SH-SY5Y (cell line): ENCODE measurements at regions not wholly inside any gene's neighbourhood (a gene's known extent, or its start where the extent isn't known, plus 50 kb on each side); places are given as distances from the start of the nearest gene placed in this dataset.

ENCODE experiments used
- GATA2 ChIP-seq: IDR thresholded peaks from 2 replicates; pipeline ENCODE4 v1.6.1; 2011; ENCODE audit warnings: mild to moderate bottlenecking, low read depth, low read length
- GATA3 ChIP-seq: IDR thresholded peaks from 2 replicates; pipeline ENCODE4 v1.6.1; 2011; ENCODE audit warnings: low read depth, mild to moderate bottlenecking, low read length, moderate library complexity

DNA sequence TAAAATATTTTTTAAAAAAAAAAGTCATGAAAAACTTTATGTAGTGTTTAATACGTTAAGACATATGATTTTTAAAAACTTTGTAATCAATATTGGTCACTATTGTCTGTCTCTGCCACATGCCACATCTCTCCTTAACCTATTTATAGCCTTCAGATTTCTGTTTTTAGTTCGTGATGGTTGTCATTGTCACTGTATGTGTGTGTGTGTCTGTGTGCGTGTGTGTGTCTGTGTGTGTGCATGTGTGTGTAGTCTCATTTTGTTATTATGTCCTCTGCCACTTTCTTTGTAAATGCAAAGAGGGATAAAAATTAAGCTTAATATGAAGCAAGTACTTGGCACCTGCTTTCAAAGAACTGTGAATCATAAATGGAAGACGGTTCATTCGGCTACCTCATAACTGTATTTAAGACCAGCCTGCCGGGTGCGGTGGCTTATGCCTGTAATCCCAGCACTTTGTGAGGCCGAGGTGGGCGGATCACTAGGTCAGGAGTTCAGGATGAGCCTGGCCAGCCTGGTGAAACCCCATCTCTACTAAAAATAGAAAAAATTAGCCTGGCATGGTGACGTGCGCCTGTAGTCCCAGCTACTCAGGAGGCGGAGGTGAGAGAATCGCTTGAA, 354.0 kb downstream of the ARL4A start:
- no peak for TF ChIP-seq GATA2
- no peak for TF ChIP-seq GATA3
